ENCODE measurements at regions not wholly inside any gene's neighbourhood (a gene's known extent, or its start where the extent isn't known, plus 50 kb on each side); places are given as distances from the start of the nearest gene placed in this dataset.

- no peak overlapping the region for H3K27ac ChIP-seq (ENCODE audit: low read depth, low read length, poor library complexity, severe bottlenecking)
These were observed 1155.5 kb downstream of the TBL1XR1 start for GRCh38 chr3:176041812-176042211.

DNA sequence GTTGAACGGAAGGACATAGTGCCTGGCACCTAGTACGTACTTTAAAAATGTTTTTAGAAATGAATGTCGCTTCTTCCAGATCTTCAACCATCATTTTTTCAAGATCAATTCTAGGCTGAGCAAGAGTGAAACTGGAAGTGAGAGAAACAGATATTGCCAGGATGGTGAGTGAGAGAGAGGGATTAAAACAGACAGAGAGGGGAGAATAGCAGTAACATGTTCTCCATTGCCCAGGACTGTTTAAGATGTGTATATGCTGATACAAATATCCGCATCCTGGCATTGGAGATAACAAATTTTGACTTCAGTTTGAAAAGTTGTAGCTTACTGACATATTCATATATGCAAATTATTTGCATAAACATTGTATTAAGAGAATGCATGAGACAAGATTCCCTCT lies 1156.1 kb downstream of the TBL1XR1 start:
- no TSS peak for BruUV-seq (replicated peaks)
- no peak for DNase-seq (ENCODE audit: low spot score)
- no peak for TF ChIP-seq EZH2 (IDR thresholded peaks at IDR 0.05; ENCODE audit: borderline replicate concordance, low read depth, low read length, poor library complexity, severe bottlenecking)
- no peak for TF ChIP-seq CTCF (conservative IDR thresholded peaks at IDR 0.05; ENCODE audit: low read depth, low read length)
- Histone ChIP-seq H3K4me1 (ENCODE audit: insufficient read depth, low read length, poor library complexity, severe bottlenecking) (no peaks in the 10 kb centered on the region), H3K9me3 (ENCODE audit: low read depth, low read length, poor library complexity, severe bottlenecking) (no peaks in the 10 kb centered on the region), H3K4me3 (ENCODE audit: low read depth, low read length, poor library complexity, severe bottlenecking) (no peak overlapping the region), H3K27ac (ENCODE audit: low read depth, low read length, poor library complexity, severe bottlenecking) (no peak overlapping the region), H3K27me3 (replicated peaks; ENCODE audit: insufficient read depth, low read depth, low read length, poor library complexity) (no peaks in the 10 kb centered on the region), H3K36me3 (ENCODE audit: insufficient read depth, low read length, poor library complexity, severe bottlenecking) (no peaks in the 10 kb centered on the region)
- POLR2A ChIA-PET (ENCODE audit: low non-redundant PET) = no interaction called here
- intact Hi-C loops (cut with micrococcal nuclease; ENCODE audit: unreplicated experiment) = no loop called here
- CTCF ChIA-PET = no interaction called here

More at GRCh38 chr3:176041812-176042211, 1155.5 kb downstream of the TBL1XR1 start:
- Histone ChIP-seq H3K4me3 (ENCODE audit: low read depth, low read length, poor library complexity, severe bottlenecking) (no peak overlapping the region), H3K27me3 (replicated peaks; ENCODE audit: insufficient read depth, low read depth, low read length, poor library complexity) (no peaks in the 10 kb centered on the region), H3K36me3 (ENCODE audit: insufficient read depth, low read length, poor library complexity, severe bottlenecking) (no peaks in the 10 kb centered on the region), H3K9me3 (ENCODE audit: low read depth, low read length, poor library complexity, severe bottlenecking) (no peaks in the 10 kb centered on the region), H3K4me1 (ENCODE audit: insufficient read depth, low read length, poor library complexity, severe bottlenecking) (no peaks in the 10 kb centered on the region)
- intact Hi-C loops (cut with micrococcal nuclease; ENCODE audit: unreplicated experiment) = no loop called here
- ChIA-PET POLR2A (ENCODE audit: low non-redundant PET) (no interaction called here), CTCF (no interaction called here)
- no peak for DNase-seq (ENCODE audit: low spot score)
- no peak for TF ChIP-seq CTCF (conservative IDR thresholded peaks at IDR 0.05; ENCODE audit: low read depth, low read length)
- no peak for TF ChIP-seq EZH2 (IDR thresholded peaks at IDR 0.05; ENCODE audit: borderline replicate concordance, low read depth, low read length, poor library complexity, severe bottlenecking)
- no TSS peak for BruUV-seq (replicated peaks)

- no peaks in the 10 kb centered on the region for H3K9me3 ChIP-seq (ENCODE audit: low read depth, low read length, poor library complexity, severe bottlenecking)
- no peak for DNase-seq (ENCODE audit: low spot score)
- no peak overlapping the region for H3K27ac ChIP-seq (ENCODE audit: low read depth, low read length, poor library complexity, severe bottlenecking)
- intact Hi-C loops (cut with micrococcal nuclease; ENCODE audit: unreplicated experiment) = no loop called here
- no peaks in the 10 kb centered on the region for H3K27me3 ChIP-seq (replicated peaks; ENCODE audit: insufficient read depth, low read depth, low read length, poor library complexity)
- no peaks in the 10 kb centered on the region for H3K4me1 ChIP-seq (ENCODE audit: insufficient read depth, low read length, poor library complexity, severe bottlenecking)
- no peaks in the 10 kb centered on the region for H3K36me3 ChIP-seq (ENCODE audit: insufficient read depth, low read length, poor library complexity, severe bottlenecking)
- no peak overlapping the region for H3K4me3 ChIP-seq (ENCODE audit: low read depth, low read length, poor library complexity, severe bottlenecking)
- CTCF ChIA-PET = interaction anchor here (0.6 kb wide), 1 partner anchor 624 kb away, joined by 3 read pairs; no protein-coding TSS in a partner anchor
- POLR2A ChIA-PET (ENCODE audit: low non-redundant PET) = no interaction called here
- TF ChIP-seq CTCF (conservative IDR thresholded peaks at IDR 0.05; ENCODE audit: low read depth, low read length) (no peak), EZH2 (IDR thresholded peaks at IDR 0.05; ENCODE audit: borderline replicate concordance, low read depth, low read length, poor library complexity, severe bottlenecking) (no peak)
- BruUV-seq (replicated peaks) = no TSS peak
These were observed 1159.6 kb downstream of the TBL1XR1 start for GRCh38 chr3:176037636-176038035.
